Stimulated activated CD4-positive, alpha-beta T cell treated with anti-CD3 and anti-CD28 coated beads, Interleukin-4, amount 100 ng/mL, for 24 hours (primary cell): ENCODE measurements at regions not wholly inside any gene's neighbourhood (a gene's known extent, or its start where the extent isn't known, plus 50 kb on each side); places are given as distances from the start of the nearest gene placed in this dataset.
"Not testable (repeated sequence)": the region's sequence is repeated elsewhere in the genome, so short reads cannot be mapped to it uniquely, and the experiment has no call there.

ENCODE experiments used
- DNase-seq: peaks from one replicate; pipeline ENCODE4 v3.0.0-alpha.2; 2020

GRCh38 chr17:16869531-16870252 is 102.2 kb downstream of the TNFRSF13B start:
- DNase-seq, result not testable (repeated sequence)

- DNase-seq, result not testable (repeated sequence)
These were observed 103.3 kb downstream of the TNFRSF13B start for GRCh38 chr17:16868616-16869015.

- DNase-seq, result not testable (repeated sequence)
These were observed 104.4 kb downstream of the TNFRSF13B start for GRCh38 chr17:16867545-16867944.

- DNase-seq, result not testable (repeated sequence)
These were observed 105.1 kb downstream of the TNFRSF13B start for GRCh38 chr17:16866841-16867240.

GRCh38 chr17:16866436-16866835 is 105.5 kb downstream of the TNFRSF13B start:
- DNase-seq, result no peak

- DNase-seq, result not testable (repeated sequence)
These were observed 106.2 kb downstream of the TNFRSF13B start for GRCh38 chr17:16865704-16866103.

- DNase-seq, result not testable (repeated sequence)
These were observed 106.8 kb downstream of the TNFRSF13B start for GRCh38 chr17:16865077-16865613.

GRCh38 chr17:16864462-16865076 is 107.3 kb downstream of the TNFRSF13B start:
- not testable (repeated sequence) for DNase-seq

- DNase-seq, result not testable (repeated sequence)
These were observed 110.8 kb downstream of the TNFRSF13B start for GRCh38 chr17:16861152-16861551.

GRCh38 chr17:16860467-16860866 is 111.5 kb downstream of the TNFRSF13B start:
- not testable (repeated sequence) for DNase-seq

- DNase-seq, result not testable (repeated sequence)
These were observed 112.4 kb downstream of the TNFRSF13B start for GRCh38 chr17:16859515-16859914.

GRCh38 chr17:16857746-16858145 is 114.2 kb downstream of the TNFRSF13B start:
- not testable (repeated sequence) for DNase-seq

GRCh38 chr17:16856846-16857245 is 115.1 kb downstream of the TNFRSF13B start:
- not testable (repeated sequence) for DNase-seq

GRCh38 chr17:16856171-16856570 is 115.7 kb downstream of the TNFRSF13B start:
- not testable (repeated sequence) for DNase-seq

GRCh38 chr17:16854636-16855035 is 117.3 kb downstream of the TNFRSF13B start:
- DNase-seq, result not testable (repeated sequence)

- no peak for DNase-seq
These were observed 118.1 kb downstream of the TNFRSF13B start for GRCh38 chr17:16853661-16854320.

- not testable (repeated sequence) for DNase-seq
These were observed 122.1 kb downstream of the TNFRSF13B start for GRCh38 chr17:16849861-16850260.

- not testable (repeated sequence) for DNase-seq
These were observed 122.9 kb downstream of the TNFRSF13B start for GRCh38 chr17:16848997-16849396.

GRCh38 chr17:16845098-16845497 is 126.8 kb downstream of the TNFRSF13B start:
- not testable (repeated sequence) for DNase-seq

GRCh38 chr17:16844669-16845068 is 127.2 kb downstream of the TNFRSF13B start:
- DNase-seq, result not testable (repeated sequence)

GRCh38 chr17:16843511-16843910 is 128.4 kb downstream of the TNFRSF13B start:
- not testable (repeated sequence) for DNase-seq

GRCh38 chr17:16842346-16842745 is 129.6 kb downstream of the TNFRSF13B start:
- not testable (repeated sequence) for DNase-seq

GRCh38 chr17:16841896-16842295 is 130.0 kb downstream of the TNFRSF13B start:
- DNase-seq, result not testable (repeated sequence)
